IMR-90 (cell line): ENCODE measurements at regions not wholly inside any gene's neighbourhood (a gene's known extent, or its start where the extent isn't known, plus 50 kb on each side); places are given as distances from the start of the nearest gene placed in this dataset.

Experiments used
- ATAC-seq: fragments of 200-7000 bp; cut with Tn5 transposase; 2 replicates; pipeline ENCODE4 v1.9.1; 2020; ENCODE audit warnings: low read depth, mild to moderate bottlenecking, moderate library complexity
- BruUV-seq: library from RNA; stranded (reverse); fragments of 400-500 nt; replicated peaks from 2 replicates; lab custom pipeline; 2021; lab: Mats Ljungman, UMichigan
- CTCF ChIA-PET: fragments of 300-600 bp; formaldehyde crosslinking; extraction: SDS; loops from one replicate; lab custom pipeline; 2021; ENCODE audit warnings: antibody characterized with exemption; lab: Yijun Ruan, JAX
- POLR2A ChIA-PET: fragments of 300-600 bp; sonication (Branson Sonifier 250); formaldehyde crosslinking; loops from one replicate; lab custom pipeline; 2022; ENCODE audit warnings: antibody characterized with exemption; ENCODE audit not compliant: unreplicated experiment; lab: Charles Lee
- DNase-seq: peaks from one replicate; pipeline ENCODE4 v3.0.0; 2013
- H2AFZ ChIP-seq: replicated peaks from 2 replicates; pipeline ENCODE3; 2013; ENCODE audit warnings: low read length, mild to moderate bottlenecking; ENCODE audit not compliant: poor library complexity
- H2AK5ac ChIP-seq: 2 replicates; pipeline ENCODE4 v1.6.1; 2013; ENCODE audit warnings: low read depth, low read length, inconsistent platforms
- H2AK9ac ChIP-seq: replicated peaks from 2 replicates; pipeline ENCODE3; 2013; ENCODE audit warnings: mild to moderate bottlenecking, low read depth, low read length, moderate library complexity; ENCODE audit not compliant: poor library complexity
- H2BK120ac ChIP-seq: 2 replicates; pipeline ENCODE4 v1.6.1; 2013; ENCODE audit warnings: low read depth, low read length, inconsistent platforms
- H2BK15ac ChIP-seq: 3 replicates; pipeline ENCODE4 v1.6.1; 2013; ENCODE audit warnings: low read depth, low read length, inconsistent platforms
- H2BK20ac ChIP-seq: 2 replicates; pipeline ENCODE4 v1.6.1; 2013; ENCODE audit warnings: low read depth, mild to moderate bottlenecking, inconsistent platforms, low read length, moderate library complexity
- H2BK5ac ChIP-seq: 2 replicates; pipeline ENCODE4 v1.6.1; 2013; ENCODE audit warnings: mild to moderate bottlenecking, low read depth, low read length, inconsistent platforms; ENCODE audit not compliant: poor library complexity, severe bottlenecking
- H3K14ac ChIP-seq: replicated peaks from 2 replicates; pipeline ENCODE4 v1.6.1; 2013; ENCODE audit warnings: low read depth, low read length, inconsistent platforms
- H3K18ac ChIP-seq: 2 replicates; pipeline ENCODE4 v1.6.1; 2013; ENCODE audit warnings: low read depth, low read length, control low read depth
- H3K23ac ChIP-seq: 2 replicates; pipeline ENCODE4 v1.6.1; 2013; ENCODE audit warnings: low read depth, low read length, inconsistent platforms
- H3K27ac ChIP-seq: 2 replicates; pipeline ENCODE4 v1.5.1; 2013; ENCODE audit warnings: mild to moderate bottlenecking, control low read depth, low read length; ENCODE audit not compliant: insufficient read depth
- H3K27me3 ChIP-seq: 2 replicates; pipeline ENCODE4 v1.6.1; 2013; ENCODE audit warnings: low read length; ENCODE audit not compliant: control insufficient read depth, insufficient read depth
- H3K36me3 ChIP-seq: 2 replicates; pipeline ENCODE4 v1.6.1; 2013; ENCODE audit warnings: low read length, mixed read lengths; ENCODE audit not compliant: control insufficient read depth, insufficient read depth
- H3K4ac ChIP-seq: 2 replicates; pipeline ENCODE4 v1.6.1; 2013; ENCODE audit warnings: low read depth, low read length, inconsistent platforms
- H3K4me1 ChIP-seq: 2 replicates; pipeline ENCODE4 v1.6.1; 2013; ENCODE audit warnings: low read length, mixed read lengths; ENCODE audit not compliant: control insufficient read depth, insufficient read depth
- H3K4me2 ChIP-seq: 2 replicates; pipeline ENCODE4 v1.6.1; 2013; ENCODE audit warnings: low read depth, mild to moderate bottlenecking, control low read depth, low read length, moderate library complexity
- H3K4me3 ChIP-seq: 2 replicates; pipeline ENCODE4 v1.5.1; 2013; ENCODE audit warnings: low read depth, mild to moderate bottlenecking, control low read depth, low read length, moderate library complexity; ENCODE audit not compliant: insufficient read depth
- H3K56ac ChIP-seq: 2 replicates; pipeline ENCODE4 v1.6.1; 2013; ENCODE audit warnings: low read length, inconsistent platforms; ENCODE audit not compliant: insufficient read depth; ENCODE audit errors: extremely low read depth
- H3K79me1 ChIP-seq, 2 experiments: 2 replicates each; pipeline ENCODE4 v1.6.1; 2013; ENCODE audit warnings: low read length in 2 of 2, inconsistent platforms in 1 of 2, low read depth in 1 of 2
- H3K9ac ChIP-seq: 2 replicates; pipeline ENCODE4 v1.6.1; 2013; ENCODE audit warnings: low read depth, low read length, control low read depth
- H3K9me1 ChIP-seq: 2 replicates; pipeline ENCODE4 v1.6.1; 2013; ENCODE audit warnings: low read length, inconsistent platforms; ENCODE audit not compliant: insufficient read depth
- H3K9me3 ChIP-seq: 2 replicates; pipeline ENCODE4 v1.6.1; 2013; ENCODE audit warnings: low read length; ENCODE audit not compliant: control insufficient read depth, insufficient read depth
- H4K20me1 ChIP-seq: 2 replicates; pipeline ENCODE4 v1.6.1; 2013; ENCODE audit warnings: low read length, inconsistent platforms; ENCODE audit not compliant: insufficient read depth
- H4K5ac ChIP-seq: 2 replicates; pipeline ENCODE4 v1.6.1; 2013; ENCODE audit warnings: mild to moderate bottlenecking, low read depth, low read length, control low read depth
- H4K8ac ChIP-seq, 2 experiments: 2 replicates each; pipeline ENCODE4 v1.6.1; 2013; ENCODE audit warnings: low read depth in 2 of 2, low read length in 2 of 2, control low read depth in 1 of 2, inconsistent platforms in 1 of 2
- H4K91ac ChIP-seq: 2 replicates; pipeline ENCODE4 v1.6.1; 2013; ENCODE audit warnings: low read depth, low read length, inconsistent platforms; ENCODE audit not compliant: insufficient read depth
- MXI1 ChIP-seq: IDR thresholded peaks from 2 replicates; pipeline ENCODE4 v1.6.1; 2012; ENCODE audit warnings: low read depth, mild to moderate bottlenecking, low read length, moderate library complexity, borderline replicate concordance
- WGBS, 2 experiments: methylation state at CpG; one replicate each; pipeline versions ENCODE4 v1.1.5 to v1.1.7; 2013; ENCODE audit warnings: missing lambda C conversion rate in 2 of 2; ENCODE audit not compliant: insufficient read length in 1 of 2; ENCODE audit errors: extremely low coverage in 2 of 2; 5-methylcytosine and 5-hydroxymethylcytosine counted together
- dilution Hi-C: fragments of 300-500 bp; cut with HindIII; formaldehyde crosslinking; loops from one replicate; pipeline ENCODE4 v1.14.3; 2018; ENCODE audit warnings: low sequenced_read_pairs; ENCODE audit not compliant: unreplicated experiment
- in situ Hi-C: fragments of 300-500 bp; cut with MboI; formaldehyde crosslinking; loops from 3 replicates; pipeline ENCODE4 v1.14.3; 2019; ENCODE audit warnings: low sequenced_read_pairs, inconsistent platforms, mixed read lengths
- intact Hi-C: fragments of 100-400 bp; cut with micrococcal nuclease; formaldehyde crosslinking; loops from 2 replicates; pipeline ENCODE4 v1.10.0; 2022

DNA sequence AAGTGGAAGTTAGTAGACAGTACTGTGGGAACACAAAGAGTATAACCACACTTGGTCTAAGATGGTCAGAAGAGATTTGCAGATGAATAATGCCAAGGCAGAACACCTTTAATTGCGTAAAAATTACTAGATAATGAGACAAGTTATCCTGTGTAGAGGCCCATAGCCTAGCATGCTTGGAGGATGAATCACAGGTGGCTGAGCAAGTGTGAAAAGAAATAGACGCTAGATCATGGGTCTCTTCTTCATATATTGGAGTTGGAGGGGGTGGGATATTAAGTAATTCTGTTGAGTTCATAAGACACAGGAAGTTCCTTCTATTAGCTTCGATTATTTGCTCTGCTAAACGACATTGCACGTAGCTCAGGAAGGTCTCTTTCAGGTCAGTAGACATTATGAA, 454.3 kb upstream of the LMO3 start:
- no peak overlapping the region for H4K91ac ChIP-seq
- BruUV-seq: no TSS peak
- H3K56ac ChIP-seq: no peak overlapping the region
- no peaks in the 10 kb centered on the region for H4K20me1 ChIP-seq
- ChIA-PET CTCF (no interaction called here), POLR2A (no interaction called here)
- ATAC-seq (no peak), DNase-seq (no peak)
- peaks cover 2% of the 10 kb centered on the region; the same call in 1 of the 2 replicates for H3K9me3 ChIP-seq
- in situ Hi-C loops (no loop called here), intact Hi-C loops (no loop called here), dilution Hi-C loops (no loop called here)
- no peaks in the 10 kb centered on the region for H3K4me1 ChIP-seq
- H3K4ac ChIP-seq: no peak overlapping the region
- H3K4me3 ChIP-seq: no peak overlapping the region
- H3K9me1 ChIP-seq: no peaks in the 10 kb centered on the region
- H2AK5ac ChIP-seq: no peak overlapping the region
- no peak overlapping the region for H2BK15ac ChIP-seq
- no peak overlapping the region for H3K23ac ChIP-seq
- H3K36me3 ChIP-seq: no peaks in the 10 kb centered on the region
- no peak overlapping the region for H4K5ac ChIP-seq
- no peak overlapping the region for H3K27ac ChIP-seq
- no CpG with 5 or more reads among the region's 5 CpGs for WGBS, 2 experiments
- no peak overlapping the region for H3K9ac ChIP-seq
- H3K14ac ChIP-seq: no peak overlapping the region
- no peaks in the 10 kb centered on the region for H3K79me1 ChIP-seq
- H2BK20ac ChIP-seq: no peak overlapping the region
- H2BK5ac ChIP-seq: no peak overlapping the region
- H2AK9ac ChIP-seq: no peak overlapping the region
- H3K4me2 ChIP-seq: no peak overlapping the region
- H3K18ac ChIP-seq: no peak overlapping the region
- H2BK120ac ChIP-seq: no peak overlapping the region
- no peaks in the 10 kb centered on the region for H3K27me3 ChIP-seq
- no peak overlapping the region for H2AFZ ChIP-seq
- TF ChIP-seq MXI1: no peak
- no peak overlapping the region for H4K8ac ChIP-seq
